ENCODE measurements at regions not wholly inside any gene's neighbourhood (a gene's known extent, or its start where the extent isn't known, plus 50 kb on each side); places are given as distances from the start of the nearest gene placed in this dataset.

GRCh38 chr21:27265492-27265891, 298.6 kb upstream of the ADAMTS5 start:
- TF ChIP-seq CTCF (IDR thresholded peaks at IDR 0.05; ENCODE audit: extremely low read depth, low read depth, low read length): no peak
- no peak overlapping the region for H3K4me2 ChIP-seq (ENCODE audit: insufficient read depth, low read length)
- H3K27me3 ChIP-seq (ENCODE audit: insufficient read depth, low read length): no peaks in the 10 kb centered on the region
- H3K27ac ChIP-seq (ENCODE audit: low read depth, low read length): no peak overlapping the region
- H2AFZ ChIP-seq (ENCODE audit: low read length): no peak overlapping the region
- no peaks in the 10 kb centered on the region for H3K9me3 ChIP-seq (ENCODE audit: low read depth, low read length)
- H3K36me3 ChIP-seq (ENCODE audit: insufficient read depth, low read length): no peaks in the 10 kb centered on the region
- H3K79me2 ChIP-seq (ENCODE audit: insufficient read depth, low read length): no peaks in the 10 kb centered on the region
- no peaks in the 10 kb centered on the region for H4K20me1 ChIP-seq (ENCODE audit: insufficient read depth, low read length)
- H3K4me1 ChIP-seq (ENCODE audit: insufficient read depth, low read length): peaks cover 24% of the 10 kb centered on the region
- DNase-seq (ENCODE audit: insufficient read length, low spot score, missing footprints): no peak
- no peak overlapping the region for H3K4me3 ChIP-seq (ENCODE audit: insufficient read depth, low read length)

GRCh38 chr21:27261676-27262075, 294.8 kb upstream of the ADAMTS5 start:
- TF ChIP-seq CTCF (IDR thresholded peaks at IDR 0.05; ENCODE audit: extremely low read depth, low read depth, low read length): no peak
- no peaks in the 10 kb centered on the region for H3K27me3 ChIP-seq (ENCODE audit: insufficient read depth, low read length)
- no peaks in the 10 kb centered on the region for H3K4me1 ChIP-seq (ENCODE audit: insufficient read depth, low read length)
- H3K9me3 ChIP-seq (ENCODE audit: low read depth, low read length): no peaks in the 10 kb centered on the region
- H3K79me2 ChIP-seq (ENCODE audit: insufficient read depth, low read length): no peaks in the 10 kb centered on the region
- H3K27ac ChIP-seq (ENCODE audit: low read depth, low read length): no peak overlapping the region
- no peak overlapping the region for H3K4me3 ChIP-seq (ENCODE audit: insufficient read depth, low read length)
- H2AFZ ChIP-seq (ENCODE audit: low read length): no peak overlapping the region
- no peak for DNase-seq (ENCODE audit: insufficient read length, low spot score, missing footprints)
- no peak overlapping the region for H3K4me2 ChIP-seq (ENCODE audit: insufficient read depth, low read length)
- H4K20me1 ChIP-seq (ENCODE audit: insufficient read depth, low read length): no peaks in the 10 kb centered on the region
- no peaks in the 10 kb centered on the region for H3K36me3 ChIP-seq (ENCODE audit: insufficient read depth, low read length)

- TF ChIP-seq CTCF (IDR thresholded peaks at IDR 0.05; ENCODE audit: extremely low read depth, low read depth, low read length): no peak
- Histone ChIP-seq H4K20me1 (ENCODE audit: insufficient read depth, low read length) (no peaks in the 10 kb centered on the region), H3K27me3 (ENCODE audit: insufficient read depth, low read length) (no peaks in the 10 kb centered on the region), H3K4me1 (ENCODE audit: insufficient read depth, low read length) (no peaks in the 10 kb centered on the region), H3K79me2 (ENCODE audit: insufficient read depth, low read length) (no peaks in the 10 kb centered on the region), H3K4me3 (ENCODE audit: insufficient read depth, low read length) (no peak overlapping the region), H3K4me2 (ENCODE audit: insufficient read depth, low read length) (no peak overlapping the region), H3K27ac (ENCODE audit: low read depth, low read length) (no peak overlapping the region), H3K36me3 (ENCODE audit: insufficient read depth, low read length) (no peaks in the 10 kb centered on the region), H2AFZ (ENCODE audit: low read length) (no peak overlapping the region), H3K9me3 (ENCODE audit: low read depth, low read length) (no peaks in the 10 kb centered on the region)
- no peak for DNase-seq (ENCODE audit: insufficient read length, low spot score, missing footprints)
Measured at GRCh38 chr21:27260728-27261127, 293.8 kb upstream of the ADAMTS5 start.

GRCh38 chr21:27258742-27259448, 292.0 kb upstream of the ADAMTS5 start:
- H3K27me3 ChIP-seq (ENCODE audit: insufficient read depth, low read length): no peaks in the 10 kb centered on the region
- H3K4me1 ChIP-seq (ENCODE audit: insufficient read depth, low read length): no peaks in the 10 kb centered on the region
- H3K36me3 ChIP-seq (ENCODE audit: insufficient read depth, low read length): no peaks in the 10 kb centered on the region
- TF ChIP-seq CTCF (IDR thresholded peaks at IDR 0.05; ENCODE audit: extremely low read depth, low read depth, low read length): no peak
- H3K9me3 ChIP-seq (ENCODE audit: low read depth, low read length): no peaks in the 10 kb centered on the region
- no peak overlapping the region for H3K4me3 ChIP-seq (ENCODE audit: insufficient read depth, low read length)
- no peak overlapping the region for H3K27ac ChIP-seq (ENCODE audit: low read depth, low read length)
- H3K4me2 ChIP-seq (ENCODE audit: insufficient read depth, low read length): no peak overlapping the region
- H2AFZ ChIP-seq (ENCODE audit: low read length): no peak overlapping the region
- no peaks in the 10 kb centered on the region for H3K79me2 ChIP-seq (ENCODE audit: insufficient read depth, low read length)
- DNase-seq (ENCODE audit: insufficient read length, low spot score, missing footprints): no peak
- no peaks in the 10 kb centered on the region for H4K20me1 ChIP-seq (ENCODE audit: insufficient read depth, low read length)

Data from osteoblast (primary cell).